ENCODE measurements at regions not wholly inside any gene's neighbourhood (a gene's known extent, or its start where the extent isn't known, plus 50 kb on each side); places are given as distances from the start of the nearest gene placed in this dataset.
A peak's percentile ranks its signal among the peaks of the same experiment; 100 is the strongest.

DNA sequence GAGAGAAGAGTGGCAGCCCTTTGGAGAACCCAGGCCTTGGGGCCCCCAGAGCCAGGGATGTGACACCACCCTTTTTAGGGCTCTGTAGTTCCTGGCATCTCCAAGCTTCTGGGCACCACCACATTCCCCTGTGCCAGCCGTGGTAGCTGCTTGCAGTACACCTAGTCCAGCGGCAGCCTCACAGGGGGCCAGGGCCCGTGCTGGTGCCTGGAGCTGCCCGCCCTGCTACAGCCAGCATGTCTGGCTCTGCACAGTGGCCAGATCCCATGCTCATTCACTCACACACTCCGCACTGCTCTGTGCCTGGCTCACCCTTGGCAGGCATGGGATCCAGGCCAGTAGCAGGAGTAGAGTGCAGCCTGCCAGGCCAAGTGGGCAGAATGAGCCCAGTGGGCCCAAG, 351.6 kb upstream of the TMCO5A start:
- no peak overlapping the region for H3K4me3 ChIP-seq (ENCODE audit: low read depth, low read length)
- no peak for TF ChIP-seq CTCF (conservative IDR thresholded peaks at IDR 0.05; ENCODE audit: low read depth, low read length)
- DNase-seq (ENCODE audit: low read depth) = no peak

GRCh38 chr15:37586011-37586583, 348.3 kb upstream of the TMCO5A start:
- H3K4me3 ChIP-seq (ENCODE audit: low read depth, low read length) = no peak overlapping the region
- no peak for TF ChIP-seq CTCF (conservative IDR thresholded peaks at IDR 0.05; ENCODE audit: low read depth, low read length)
- DNase-seq (ENCODE audit: low read depth) = peak; percentile 47

DNA sequence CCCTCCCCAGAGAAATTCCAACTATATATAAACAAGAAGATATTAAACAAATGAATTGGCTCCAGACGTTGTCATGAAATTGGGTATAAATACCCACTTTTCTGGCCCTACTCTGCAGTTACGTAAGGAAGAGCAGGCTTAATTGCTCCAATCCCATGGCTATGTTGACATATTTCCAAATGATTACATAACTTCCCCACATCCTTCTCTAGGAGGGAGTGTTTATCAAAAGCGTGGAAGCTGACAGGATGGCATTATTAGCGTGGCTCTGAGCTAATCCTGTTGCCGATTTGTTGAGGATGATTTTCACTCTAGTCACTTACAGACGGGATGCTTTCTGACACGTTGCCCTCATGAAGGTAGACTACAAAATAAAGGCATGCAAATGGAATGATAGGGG, 347.5 kb upstream of the TMCO5A start:
- DNase-seq (ENCODE audit: low read depth) = no peak
- TF ChIP-seq CTCF (conservative IDR thresholded peaks at IDR 0.05; ENCODE audit: low read depth, low read length) = no peak
- no peak overlapping the region for H3K4me3 ChIP-seq (ENCODE audit: low read depth, low read length)

GRCh38 chr15:37594417-37594816, 340.0 kb upstream of the TMCO5A start:
- no peak for DNase-seq (ENCODE audit: low read depth)
- TF ChIP-seq CTCF (conservative IDR thresholded peaks at IDR 0.05; ENCODE audit: low read depth, low read length) = no peak
- H3K4me3 ChIP-seq (ENCODE audit: low read depth, low read length) = no peak overlapping the region

DNA sequence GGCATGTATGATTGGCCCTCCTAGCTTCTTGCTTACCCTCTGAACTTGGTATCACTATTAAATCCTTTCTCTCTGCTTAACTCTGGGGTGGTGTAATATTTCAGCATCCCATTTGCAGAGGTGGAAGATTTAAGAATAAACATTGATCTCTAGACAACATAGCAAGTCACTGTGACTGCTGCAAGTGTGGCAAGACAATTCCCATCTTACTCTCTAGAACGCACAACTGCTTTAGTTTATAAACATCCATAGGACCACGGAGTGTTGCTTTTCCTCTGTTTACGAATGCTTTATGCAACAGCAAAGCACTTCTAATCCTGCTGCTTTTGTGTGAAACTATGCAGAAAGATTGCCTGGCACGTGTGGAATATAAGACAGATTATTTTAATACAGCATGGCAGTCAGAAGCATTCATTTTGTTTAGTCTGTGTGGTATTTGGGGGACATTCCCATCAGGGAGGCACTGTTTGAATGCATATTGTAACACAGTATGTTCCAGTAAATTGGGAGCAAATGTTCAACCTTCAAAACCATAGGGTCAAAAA, 338.9 kb upstream of the TMCO5A start:
- H3K4me3 ChIP-seq (ENCODE audit: low read depth, low read length) = no peak overlapping the region
- DNase-seq (ENCODE audit: low read depth) = no peak
- TF ChIP-seq CTCF (conservative IDR thresholded peaks at IDR 0.05; ENCODE audit: low read depth, low read length) = no peak

DNA sequence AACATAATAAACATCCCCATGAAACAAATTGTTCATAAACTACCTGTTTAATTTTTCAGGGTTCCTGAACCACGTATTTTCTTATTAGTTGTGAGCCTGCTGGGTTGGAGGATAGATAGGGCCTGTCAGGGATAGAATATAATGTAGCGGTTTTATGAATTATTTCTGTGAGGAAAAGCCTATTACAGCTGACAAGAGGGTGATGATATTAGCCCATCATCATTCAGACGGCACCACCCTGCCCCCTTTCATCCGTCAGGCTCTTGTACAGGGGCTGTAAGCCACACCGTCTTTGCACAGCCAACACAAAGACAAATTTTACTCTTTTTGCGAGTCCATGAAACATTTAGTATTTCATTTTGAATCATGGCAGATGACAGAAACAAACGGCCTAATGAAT, 335.3 kb upstream of the TMCO5A start:
- H3K4me3 ChIP-seq (ENCODE audit: low read depth, low read length) = no peak overlapping the region
- TF ChIP-seq CTCF (conservative IDR thresholded peaks at IDR 0.05; ENCODE audit: low read depth, low read length) = no peak
- no peak for DNase-seq (ENCODE audit: low read depth)

GRCh38 chr15:37616215-37616614, 318.2 kb upstream of the TMCO5A start:
- no peak for TF ChIP-seq CTCF (conservative IDR thresholded peaks at IDR 0.05; ENCODE audit: low read depth, low read length)
- H3K4me3 ChIP-seq (ENCODE audit: low read depth, low read length) = no peak overlapping the region
- DNase-seq (ENCODE audit: low read depth) = no peak

Data from choroid plexus epithelial cell (primary cell).